Stomach (tissue), 8 donors: ENCODE measurements at regions not wholly inside any gene's neighbourhood (a gene's known extent, or its start where the extent isn't known, plus 50 kb on each side); places are given as distances from the start of the nearest gene placed in this dataset.
"Not testable (repeated sequence)": the region's sequence is repeated elsewhere in the genome, so short reads cannot be mapped to it uniquely, and the experiment has no call there.

ENCODE experiments used
- DNase-seq, 2 donors: peaks; one replicate each; pipeline versions ENCODE4 v3.0.0 to v3.0.0-alpha.2; 2013 to 2019
- H3K27ac ChIP-seq, 5 donors: fragments of 200-600 bp in 4 of 5; sonication (generic) in 4 of 5; one replicate each; pipeline ENCODE4 v1.5.1; 2013 to 2019; ENCODE audit warnings: mild to moderate bottlenecking in 1 of 5, moderate library complexity in 1 of 5
- H3K27me3 ChIP-seq, 3 donors: fragments of 200-600 bp; sonication (generic); one replicate each; pipeline ENCODE4 v1.5.1; 2017 to 2019; ENCODE audit warnings: mixed run types in 1 of 3
- H3K36me3 ChIP-seq, 4 donors: fragments of 200-600 bp; sonication (generic); 1 replicate in 3 of 4; 2 replicates in 1 of 4; pipeline ENCODE4 v1.5.1; 2016 to 2019
- H3K4me1 ChIP-seq, 4 donors: fragments of 200-600 bp; sonication (generic); one replicate each; pipeline ENCODE4 v1.5.1; 2016 to 2019
- H3K4me3 ChIP-seq, 4 donors: fragments of 200-600 bp; sonication (generic) in 3 of 4; one replicate each; pipeline ENCODE4 v1.5.1; 2016 to 2019; ENCODE audit warnings: mild to moderate bottlenecking in 1 of 4
- H3K9me3 ChIP-seq, 4 donors: fragments of 200-600 bp; sonication (generic); one replicate each; pipeline ENCODE4 v1.5.1; 2016 to 2019
- CTCF ChIP-seq, 7 experiments: fragments of 450-650 bp in 4 of 7; fragments of 200-600 bp in 3 of 7; sonication (generic) in 3 of 7; IDR thresholded peaks; one replicate each; pipeline ENCODE4 v1.5.1; 2016 to 2019; ENCODE audit warnings: antibody characterized with exemption in 7 of 7, control low read depth in 2 of 7, mild to moderate bottlenecking in 1 of 7
- EP300 ChIP-seq: sonication (generic); formaldehyde crosslinking; IDR thresholded peaks from one replicate; pipeline ENCODE4 v1.6.1; 2017; ENCODE audit warnings: antibody characterized with exemption
- POLR2A ChIP-seq, 4 donors: fragments of 450-650 bp; IDR thresholded peaks; one replicate each; pipeline ENCODE4 v1.6.1; 2016; ENCODE audit warnings: antibody characterized with exemption in 4 of 4, control low read depth in 2 of 4, mild to moderate bottlenecking in 1 of 4, moderate library complexity in 1 of 4
- POLR2AphosphoS5 ChIP-seq, 3 donors: sonication (generic); formaldehyde crosslinking; IDR thresholded peaks; one replicate each; pipeline ENCODE4 v1.6.1; 2016; ENCODE audit warnings: antibody characterized with exemption in 3 of 3
- WGBS, 5 donors: extraction: QIAGEN DNeasy Blood & Tissue Kit in 3 of 5; methylation state at CpG; one replicate each; pipeline versions ENCODE4 v1.1.5 to v1.1.7; 2013 to 2018; 5-methylcytosine and 5-hydroxymethylcytosine counted together
- intact Hi-C: fragments of 100-400 bp; cut with DNase I; formaldehyde crosslinking; loops from one replicate; pipeline ENCODE4 v1.15.1; 2023; ENCODE audit warnings: low total_unique reads
- donor health status: healthy with polysubstance abuse.
- donor health status: Bipolar disorder and iron deficiency.
- donor health status: healthy.

DNA sequence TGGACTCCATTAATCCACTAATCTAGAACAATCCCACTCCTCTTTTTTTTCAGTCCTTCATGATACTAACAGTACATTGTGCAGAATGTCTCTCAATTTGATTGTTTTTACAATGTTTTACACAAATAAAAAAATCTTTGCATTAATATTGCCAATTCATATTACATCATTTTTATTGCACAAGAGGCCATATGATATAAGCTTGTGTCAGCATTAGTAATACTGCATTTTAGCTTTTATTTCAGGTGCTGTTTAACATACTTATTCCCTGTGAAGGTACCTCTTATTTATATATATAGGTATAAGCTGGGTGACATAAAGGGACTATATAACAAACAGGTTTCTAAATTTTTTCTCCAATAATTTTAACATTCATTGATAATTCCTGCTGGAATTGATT, 737.4 kb downstream of the DNAH5 start:
- Histone ChIP-seq H3K4me1 (no peaks in the 10 kb centered on the region), H3K27me3 (no peaks in the 10 kb centered on the region), H3K4me3 (no peak overlapping the region), H3K9me3 (peaks cover 0 to 12% (median 6%) of the 10 kb centered on the region in 4 donors), H3K27ac (no peak overlapping the region), H3K36me3 (no peaks in the 10 kb centered on the region)
- intact Hi-C loops, result no loop called here
- TF ChIP-seq POLR2AphosphoS5 (IDR thresholded peaks at IDR 0.05) (no peak), CTCF (IDR thresholded peaks at IDR 0.05) (no peak), POLR2A (IDR thresholded peaks at IDR 0.05) (no peak), EP300 (no peak)
- no peak for DNase-seq

- 79 to 91% (median 86%) methylated on average over 6 of the region's 6 CpGs for WGBS, 5 donors
- H3K9me3 ChIP-seq, result peaks cover 0 to 12% (median 6%) of the 10 kb centered on the region in 4 donors
- no peaks in the 10 kb centered on the region for H3K36me3 ChIP-seq
- no peaks in the 10 kb centered on the region for H3K27me3 ChIP-seq
- TF ChIP-seq POLR2AphosphoS5 (IDR thresholded peaks at IDR 0.05), result no peak
- TF ChIP-seq POLR2A (IDR thresholded peaks at IDR 0.05), result no peak
- no peak overlapping the region for H3K27ac ChIP-seq
- no peak for DNase-seq
- intact Hi-C loops, result no loop called here
- no peak overlapping the region for H3K4me3 ChIP-seq
- no peaks in the 10 kb centered on the region for H3K4me1 ChIP-seq
Observed at GRCh38 chr5:13201022-13201421, 743.5 kb downstream of the DNAH5 start.

DNA sequence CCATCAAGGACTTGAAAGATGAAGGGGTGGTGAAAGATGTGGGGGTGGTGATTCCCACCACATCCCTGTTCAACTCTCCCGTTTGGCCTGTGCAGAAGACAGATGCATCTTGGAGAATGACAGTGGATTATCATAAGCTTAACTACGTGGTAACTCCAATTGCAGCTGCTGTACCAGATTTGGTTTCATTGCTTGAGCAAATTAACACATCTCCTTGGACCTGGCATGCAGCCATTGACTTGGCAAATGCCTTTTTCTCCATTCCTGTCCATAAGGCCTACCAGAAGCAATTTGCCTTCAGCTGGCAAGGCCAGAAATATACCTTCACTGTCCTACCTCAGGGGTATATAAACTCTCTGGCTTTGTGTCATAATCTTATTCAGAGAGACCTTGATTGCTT, 746.3 kb downstream of the DNAH5 start:
- H3K4me1 ChIP-seq, H3K27ac ChIP-seq, H3K4me3 ChIP-seq, H3K27me3 ChIP-seq, intact Hi-C loops, H3K36me3 ChIP-seq, DNase-seq, H3K9me3 ChIP-seq: not testable (repeated sequence)
- 42 to 59% (median 51%) methylated on average over 2 of the region's 2 CpGs for WGBS, 5 donors

DNA sequence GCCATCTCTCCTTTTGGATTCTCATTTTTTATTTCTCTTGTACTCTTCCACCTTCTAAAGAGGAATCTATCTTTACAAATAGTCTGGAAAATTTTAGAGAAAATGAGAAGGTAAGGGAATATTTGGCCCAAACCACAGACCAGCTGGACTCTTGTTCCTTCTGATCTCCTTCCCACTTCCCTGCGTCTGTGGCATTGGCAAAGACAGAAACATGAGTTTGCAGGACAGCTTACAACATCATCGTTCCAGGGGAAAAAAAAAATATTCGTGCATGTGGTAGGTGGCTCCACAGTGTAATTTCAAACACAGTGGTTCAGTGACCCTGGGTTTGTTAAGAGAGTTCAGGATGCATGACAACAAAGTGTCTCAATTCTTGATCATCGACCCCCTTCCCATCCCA, 755.0 kb downstream of the DNAH5 start:
- H3K27ac ChIP-seq, result no peak overlapping the region
- H3K27me3 ChIP-seq, result no peaks in the 10 kb centered on the region
- no peaks in the 10 kb centered on the region for H3K36me3 ChIP-seq
- no peaks in the 10 kb centered on the region for H3K4me1 ChIP-seq
- H3K9me3 ChIP-seq, result no peaks in the 10 kb centered on the region
- intact Hi-C loops, result no loop called here
- DNase-seq, result no peak
- TF ChIP-seq EP300 (no peak), CTCF (IDR thresholded peaks at IDR 0.05) (no peak), POLR2AphosphoS5 (IDR thresholded peaks at IDR 0.05) (no peak), POLR2A (IDR thresholded peaks at IDR 0.05) (no peak)
- WGBS, 5 donors, result 69 to 80% (median 78%) methylated on average over 4 of the region's 4 CpGs
- no peak overlapping the region for H3K4me3 ChIP-seq

DNA sequence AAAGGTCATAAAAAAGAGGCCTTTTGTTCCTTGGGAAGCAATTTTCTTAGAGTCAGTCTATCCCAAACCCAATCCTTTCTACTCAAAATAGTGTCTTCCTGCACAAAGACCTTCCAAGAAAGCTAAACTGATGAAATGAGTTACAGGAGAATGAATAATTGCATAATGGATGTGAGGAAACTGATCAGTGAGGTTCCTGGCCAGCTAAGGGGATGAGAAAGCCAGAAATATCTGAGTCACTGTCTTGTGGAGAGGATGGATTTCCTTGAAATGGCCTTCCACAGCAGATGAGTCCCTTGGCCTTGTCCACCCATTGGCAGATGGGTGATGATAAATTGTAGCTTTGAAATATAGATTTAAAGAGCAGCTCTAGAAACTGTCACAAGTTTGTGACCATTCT, 756.1 kb downstream of the DNAH5 start:
- Histone ChIP-seq H3K9me3 (no peaks in the 10 kb centered on the region), H3K27me3 (no peaks in the 10 kb centered on the region), H3K27ac (no peak overlapping the region), H3K4me3 (no peak overlapping the region), H3K36me3 (no peaks in the 10 kb centered on the region), H3K4me1 (no peaks in the 10 kb centered on the region)
- DNase-seq, result no peak
- intact Hi-C loops, result no loop called here
- TF ChIP-seq CTCF (IDR thresholded peaks at IDR 0.05) (no peak), POLR2A (IDR thresholded peaks at IDR 0.05) (no peak), EP300 (no peak), POLR2AphosphoS5 (IDR thresholded peaks at IDR 0.05) (no peak)

DNA sequence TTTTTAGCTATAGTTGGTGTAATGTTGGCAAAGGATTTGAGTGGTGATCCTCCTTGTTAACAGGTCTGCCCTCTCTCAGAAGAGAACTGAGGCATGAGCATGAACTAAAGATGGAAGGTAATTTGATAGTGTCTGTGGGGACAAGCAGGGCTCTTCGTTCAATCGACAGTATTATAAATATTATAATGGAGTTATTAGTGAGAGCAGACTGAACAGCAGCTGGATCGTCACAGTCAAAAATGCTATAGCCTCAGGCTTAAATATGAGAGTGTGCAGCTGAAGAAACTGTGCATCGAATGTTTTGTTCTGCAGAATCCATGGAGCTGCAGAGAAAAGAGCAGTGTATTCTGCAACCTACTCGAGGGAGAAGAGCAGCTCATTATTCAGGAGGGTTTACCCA, 757.3 kb downstream of the DNAH5 start:
- intact Hi-C loops, result no loop called here
- Histone ChIP-seq H3K36me3 (no peaks in the 10 kb centered on the region), H3K4me3 (no peak overlapping the region), H3K4me1 (no peaks in the 10 kb centered on the region), H3K27ac (no peak overlapping the region), H3K27me3 (no peaks in the 10 kb centered on the region), H3K9me3 (no peaks in the 10 kb centered on the region)
- DNase-seq, result no peak
- no peak for TF ChIP-seq POLR2A (IDR thresholded peaks at IDR 0.05)
- TF ChIP-seq CTCF (IDR thresholded peaks at IDR 0.05), result no peak
- no peak for TF ChIP-seq EP300
- WGBS, 5 donors, result 59 to 75% (median 71%) methylated on average over 5 of the region's 5 CpGs
